Breast epithelium (tissue), 3 donors: ENCODE measurements at regions not wholly inside any gene's neighbourhood (a gene's known extent, or its start where the extent isn't known, plus 50 kb on each side); places are given as distances from the start of the nearest gene placed in this dataset.

Experiments used
- CTCF ChIP-seq, 3 donors: fragments of 450-650 bp; IDR thresholded peaks; one replicate each; pipeline ENCODE4 v1.5.1; 2016 to 2017; ENCODE audit warnings: antibody characterized with exemption in 3 of 3, mild to moderate bottlenecking in 3 of 3, moderate library complexity in 3 of 3
- POLR2A ChIP-seq: fragments of 450-650 bp; IDR thresholded peaks from one replicate; pipeline ENCODE4 v1.6.1; 2016; ENCODE audit warnings: antibody characterized with exemption, mild to moderate bottlenecking, moderate library complexity
- POLR2AphosphoS5 ChIP-seq, 3 donors: sonication (generic); formaldehyde crosslinking; IDR thresholded peaks; one replicate each; pipeline ENCODE4 v1.6.1; 2017; ENCODE audit warnings: antibody characterized with exemption in 3 of 3

- TF ChIP-seq CTCF (IDR thresholded peaks at IDR 0.05) (no peak), POLR2A (no peak), POLR2AphosphoS5 (IDR thresholded peaks at IDR 0.05) (no peak)
Observed at GRCh38 chr18:25826823-25827222, 263.6 kb downstream of the SS18 start.
